Panc1 (cell line): ENCODE measurements at regions not wholly inside any gene's neighbourhood (a gene's known extent, or its start where the extent isn't known, plus 50 kb on each side); places are given as distances from the start of the nearest gene placed in this dataset.

Experiments used
- ATAC-seq: fragments of 200-7000 bp; cut with Tn5 transposase; 2 replicates; pipeline ENCODE4 v1.9.1; 2020; ENCODE audit warnings: mild to moderate bottlenecking, moderate library complexity
- BruUV-seq: library from RNA; stranded (reverse); fragments of 400-500 nt; replicated peaks from 2 replicates; lab custom pipeline; 2021; lab: Mats Ljungman, UMichigan
- CTCF ChIA-PET: fragments of 300-600 bp; sonication (Branson Sonifier 250); formaldehyde crosslinking; loops from one replicate; lab custom pipeline; 2022; ENCODE audit warnings: antibody characterized with exemption; lab: Charles Lee
- POLR2A ChIA-PET: fragments of 300-600 bp; sonication (Branson Sonifier 250); formaldehyde crosslinking; loops from one replicate; lab custom pipeline; 2022; ENCODE audit warnings: antibody characterized with exemption; lab: Charles Lee
- DNase-seq: peaks from one replicate; pipeline ENCODE4 v3.0.0-alpha.2; 2010; ENCODE audit warnings: low read depth, low spot score
- H3K27ac ChIP-seq: 2 replicates; pipeline ENCODE4 v1.5.1; 2011; ENCODE audit warnings: mild to moderate bottlenecking, low read length, inconsistent platforms
- H3K27me3 ChIP-seq: fragments of 200-500 bp; sonication (Bioruptor generic); 2 replicates; pipeline ENCODE4 v1.6.0; 2014; ENCODE audit warnings: low read length, inconsistent platforms; ENCODE audit not compliant: control insufficient read depth, insufficient read depth
- H3K36me3 ChIP-seq: fragments of 200-500 bp; sonication (Bioruptor generic); 2 replicates; pipeline ENCODE4 v1.5.1; 2014; ENCODE audit warnings: inconsistent platforms, mild to moderate bottlenecking, low read length, moderate library complexity; ENCODE audit not compliant: control insufficient read depth, insufficient read depth
- H3K4me1 ChIP-seq: 2 replicates; pipeline ENCODE4 v1.5.1; 2011; ENCODE audit warnings: inconsistent platforms, mild to moderate bottlenecking, low read length, moderate library complexity; ENCODE audit not compliant: control insufficient read depth, insufficient read depth
- H3K4me3 ChIP-seq, 2 experiments: 2 replicates each; pipeline ENCODE4 v1.5.1; 2011 to 2012; ENCODE audit warnings: low read depth in 2 of 2, low read length in 2 of 2, mild to moderate bottlenecking in 2 of 2, inconsistent platforms in 1 of 2, moderate library complexity in 1 of 2
- H3K9me3 ChIP-seq: fragments of 200-500 bp; sonication (Bioruptor generic); 2 replicates; pipeline ENCODE4 v1.5.1; 2014; ENCODE audit warnings: low read depth, mild to moderate bottlenecking, inconsistent platforms, low read length, moderate library complexity; ENCODE audit not compliant: control insufficient read depth, insufficient read depth
- CTCF ChIP-seq: fragments of 450-650 bp; IDR thresholded peaks from 2 replicates; pipeline ENCODE4 v1.5.1; 2017; ENCODE audit warnings: mild to moderate bottlenecking
- POLR2AphosphoS5 ChIP-seq: IDR thresholded peaks from 2 replicates; pipeline ENCODE4 v1.6.1; 2012; ENCODE audit warnings: mild to moderate bottlenecking, low read depth, low read length, moderate library complexity
- SIN3A ChIP-seq: IDR thresholded peaks from 2 replicates; pipeline ENCODE4 v1.6.1; 2012; ENCODE audit warnings: low read depth, mild to moderate bottlenecking, low read length, moderate library complexity, borderline replicate concordance; ENCODE audit not compliant: insufficient read depth
- TCF7L2 ChIP-seq: IDR thresholded peaks from 2 replicates; pipeline ENCODE4 v1.6.1; 2011; ENCODE audit warnings: mild to moderate bottlenecking, low read depth, low read length, inconsistent platforms
- in situ Hi-C: cut with HindIII; loops from 2 replicates; pipeline ENCODE4 v1.10.0; 2016; ENCODE audit warnings: low sequenced_read_pairs, low pct_unique_long_range_greater_than_20kb
- intact Hi-C: fragments of 100-400 bp; cut with micrococcal nuclease; formaldehyde crosslinking; loops from one replicate; pipeline ENCODE4 v1.10.0; 2022; ENCODE audit not compliant: unreplicated experiment
- TF ChIP-seq, protein P1 (sequence below), 2 experiments: IDR thresholded peaks; 2 replicates each; pipeline ENCODE4 v1.6.1; 2011 to 2012; ENCODE audit warnings: low read depth in 2 of 2, control low read depth in 1 of 2, low read length in 1 of 2, mild to moderate bottlenecking in 1 of 2, moderate library complexity in 1 of 2; ENCODE audit not compliant: insufficient read depth in 1 of 2

GRCh38 chr6:133170602-133171001 lies 70.6 kb upstream of the EYA4 start:
- Histone ChIP-seq H3K4me3 (no peak overlapping the region), H3K9me3 (no peaks in the 10 kb centered on the region), H3K36me3 (no peaks in the 10 kb centered on the region), H3K27ac (no peak overlapping the region), H3K27me3 (no peaks in the 10 kb centered on the region), H3K4me1 (no peaks in the 10 kb centered on the region)
- DNase-seq: no peak
- ChIA-PET POLR2A (no interaction called here), CTCF (no interaction called here)
- no peak for ATAC-seq
- TF ChIP-seq, protein P1, sequence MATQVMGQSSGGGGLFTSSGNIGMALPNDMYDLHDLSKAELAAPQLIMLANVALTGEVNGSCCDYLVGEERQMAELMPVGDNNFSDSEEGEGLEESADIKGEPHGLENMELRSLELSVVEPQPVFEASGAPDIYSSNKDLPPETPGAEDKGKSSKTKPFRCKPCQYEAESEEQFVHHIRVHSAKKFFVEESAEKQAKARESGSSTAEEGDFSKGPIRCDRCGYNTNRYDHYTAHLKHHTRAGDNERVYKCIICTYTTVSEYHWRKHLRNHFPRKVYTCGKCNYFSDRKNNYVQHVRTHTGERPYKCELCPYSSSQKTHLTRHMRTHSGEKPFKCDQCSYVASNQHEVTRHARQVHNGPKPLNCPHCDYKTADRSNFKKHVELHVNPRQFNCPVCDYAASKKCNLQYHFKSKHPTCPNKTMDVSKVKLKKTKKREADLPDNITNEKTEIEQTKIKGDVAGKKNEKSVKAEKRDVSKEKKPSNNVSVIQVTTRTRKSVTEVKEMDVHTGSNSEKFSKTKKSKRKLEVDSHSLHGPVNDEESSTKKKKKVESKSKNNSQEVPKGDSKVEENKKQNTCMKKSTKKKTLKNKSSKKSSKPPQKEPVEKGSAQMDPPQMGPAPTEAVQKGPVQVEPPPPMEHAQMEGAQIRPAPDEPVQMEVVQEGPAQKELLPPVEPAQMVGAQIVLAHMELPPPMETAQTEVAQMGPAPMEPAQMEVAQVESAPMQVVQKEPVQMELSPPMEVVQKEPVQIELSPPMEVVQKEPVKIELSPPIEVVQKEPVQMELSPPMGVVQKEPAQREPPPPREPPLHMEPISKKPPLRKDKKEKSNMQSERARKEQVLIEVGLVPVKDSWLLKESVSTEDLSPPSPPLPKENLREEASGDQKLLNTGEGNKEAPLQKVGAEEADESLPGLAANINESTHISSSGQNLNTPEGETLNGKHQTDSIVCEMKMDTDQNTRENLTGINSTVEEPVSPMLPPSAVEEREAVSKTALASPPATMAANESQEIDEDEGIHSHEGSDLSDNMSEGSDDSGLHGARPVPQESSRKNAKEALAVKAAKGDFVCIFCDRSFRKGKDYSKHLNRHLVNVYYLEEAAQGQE (IDR thresholded peaks at IDR 0.05; ENCODE audit: insufficient read depth in 1 of 2, low read depth in 2 of 2, low read length in 1 of 2): no peak
- TF ChIP-seq TCF7L2: no peak
- TF ChIP-seq POLR2AphosphoS5: no peak
- no peak for TF ChIP-seq SIN3A
- TF ChIP-seq CTCF: no peak
- no TSS peak for BruUV-seq
- intact Hi-C loops (no loop called here), in situ Hi-C loops (no loop called here)

DNA sequence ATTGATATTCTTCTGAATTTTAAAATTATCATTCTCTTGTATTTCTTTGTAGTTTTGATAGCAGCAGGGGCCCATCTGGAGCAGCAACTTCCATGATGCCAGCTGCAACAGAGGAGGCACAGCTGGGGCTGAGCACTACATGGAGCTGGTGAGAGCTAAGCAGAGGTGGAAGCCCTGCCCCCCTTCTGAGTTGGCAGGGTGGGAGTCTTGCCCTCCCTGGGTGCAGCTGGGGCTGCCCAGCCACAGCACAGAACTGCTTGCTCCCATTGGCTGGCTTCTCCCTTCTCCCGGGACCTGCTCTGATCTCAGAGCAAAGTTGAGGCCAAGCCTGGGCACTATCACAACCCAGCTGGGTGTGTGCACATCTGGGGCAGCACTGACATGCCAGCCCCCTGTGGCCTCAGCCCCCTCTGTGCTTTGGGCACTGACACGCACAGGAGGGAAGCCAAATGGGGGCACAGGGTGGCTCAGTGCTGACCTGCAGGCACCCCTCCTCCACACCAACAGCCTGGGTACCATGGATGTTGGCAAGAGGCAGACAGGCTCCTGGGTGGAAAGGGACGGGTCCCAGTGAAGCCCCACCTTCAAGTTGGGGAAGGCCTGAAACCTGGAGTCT lies 69.1 kb upstream of the EYA4 start:
- ChIA-PET POLR2A (no interaction called here), CTCF (no interaction called here)
- no TSS peak for BruUV-seq
- Histone ChIP-seq H3K27me3 (no peaks in the 10 kb centered on the region), H3K4me1 (no peaks in the 10 kb centered on the region), H3K27ac (no peak overlapping the region), H3K9me3 (no peaks in the 10 kb centered on the region), H3K4me3 (no peak overlapping the region), H3K36me3 (no peaks in the 10 kb centered on the region)
- ATAC-seq: no peak
- in situ Hi-C loops: no loop called here
- intact Hi-C loops: no loop called here
- DNase-seq: no peak
- TF ChIP-seq, protein P1 (IDR thresholded peaks at IDR 0.05; ENCODE audit: insufficient read depth in 1 of 2, low read depth in 2 of 2, low read length in 1 of 2): no peak
- TF ChIP-seq CTCF (no peak), TCF7L2 (no peak), SIN3A (no peak), POLR2AphosphoS5 (no peak)
